Endodermal cell (in vitro differentiated cells): ENCODE measurements at regions not wholly inside any gene's neighbourhood (a gene's known extent, or its start where the extent isn't known, plus 50 kb on each side); places are given as distances from the start of the nearest gene placed in this dataset.

Experiments
- DNase-seq: peaks from one replicate; pipeline ENCODE4 v3.0.0-alpha.2; 2017
- H3K27ac ChIP-seq: 2 replicates; pipeline ENCODE4 v1.5.1; 2013; ENCODE audit warnings: mild to moderate bottlenecking, low read depth, low read length, moderate library complexity
- H3K27me3 ChIP-seq: 2 replicates; pipeline ENCODE4 v1.6.1; 2013; ENCODE audit warnings: mild to moderate bottlenecking, low read length, moderate library complexity; ENCODE audit not compliant: insufficient read depth, control insufficient read depth, poor library complexity, severe bottlenecking
- H3K36me3 ChIP-seq: 2 replicates; pipeline ENCODE4 v1.7.0; 2013; ENCODE audit warnings: mild to moderate bottlenecking, low read length, moderate library complexity; ENCODE audit not compliant: control insufficient read depth, insufficient read depth
- H3K4me1 ChIP-seq: one replicate; pipeline ENCODE4 v1.7.0; 2013; ENCODE audit warnings: low read length; ENCODE audit not compliant: control insufficient read depth, insufficient read depth
- H3K4me3 ChIP-seq: 2 replicates; pipeline ENCODE4 v1.5.1; 2013; ENCODE audit warnings: mild to moderate bottlenecking, low read length, moderate library complexity
- H3K9ac ChIP-seq: 2 replicates; pipeline ENCODE4 v1.6.1; 2013; ENCODE audit warnings: mild to moderate bottlenecking, low read length, moderate library complexity; ENCODE audit not compliant: poor library complexity, severe bottlenecking; ENCODE audit errors: extremely low read depth
- H3K9me3 ChIP-seq: 2 replicates; pipeline ENCODE4 v1.6.1; 2013; ENCODE audit warnings: mild to moderate bottlenecking, low read length, moderate library complexity; ENCODE audit not compliant: control insufficient read depth
- H3K27ac Mint-ChIP-seq: 2 replicates; pipeline ENCODE4 v1.8.0; 2020; ENCODE audit warnings: mixed read lengths
- H3K27me3 Mint-ChIP-seq: 2 replicates; pipeline ENCODE4 v1.8.0; 2021; ENCODE audit warnings: mild to moderate bottlenecking, mixed read lengths; ENCODE audit not compliant: insufficient read depth
- H3K36me3 Mint-ChIP-seq: 2 replicates; pipeline ENCODE4 v1.8.0; 2020; ENCODE audit warnings: low read depth, mixed read lengths
- H3K4me1 Mint-ChIP-seq: 2 replicates; pipeline ENCODE4 v1.8.0; 2020; ENCODE audit warnings: mixed read lengths
- H3K4me3 Mint-ChIP-seq: 2 replicates; pipeline ENCODE4 v1.8.0; 2020; ENCODE audit warnings: mild to moderate bottlenecking, moderate library complexity, mixed read lengths
- H3K9me3 Mint-ChIP-seq: 2 replicates; pipeline ENCODE4 v1.8.0; 2020; ENCODE audit warnings: mild to moderate bottlenecking, mixed read lengths
- CTCF ChIP-seq: fragments of 200-600 bp; sonication (generic); conservative IDR thresholded peaks from 2 replicates; pipeline ENCODE4 v1.5.0; 2021; ENCODE audit warnings: antibody characterized with exemption, mild to moderate bottlenecking
- WGBS, 2 experiments: methylation state at CpG; one replicate each; pipeline versions ENCODE4 v1.1.5 to v1.1.7; 2013; ENCODE audit warnings: missing lambda C conversion rate in 2 of 2, mixed read lengths in 1 of 2; ENCODE audit not compliant: insufficient coverage in 1 of 2, insufficient read length in 1 of 2; 5-methylcytosine and 5-hydroxymethylcytosine counted together

- H3K27ac Mint-ChIP-seq = no peak overlapping the region
- H3K36me3 Mint-ChIP-seq = no peaks in the 10 kb centered on the region
Observed at GRCh38 chr4:114400531-114400930, 198.1 kb upstream of the UGT8 start.

DNA sequence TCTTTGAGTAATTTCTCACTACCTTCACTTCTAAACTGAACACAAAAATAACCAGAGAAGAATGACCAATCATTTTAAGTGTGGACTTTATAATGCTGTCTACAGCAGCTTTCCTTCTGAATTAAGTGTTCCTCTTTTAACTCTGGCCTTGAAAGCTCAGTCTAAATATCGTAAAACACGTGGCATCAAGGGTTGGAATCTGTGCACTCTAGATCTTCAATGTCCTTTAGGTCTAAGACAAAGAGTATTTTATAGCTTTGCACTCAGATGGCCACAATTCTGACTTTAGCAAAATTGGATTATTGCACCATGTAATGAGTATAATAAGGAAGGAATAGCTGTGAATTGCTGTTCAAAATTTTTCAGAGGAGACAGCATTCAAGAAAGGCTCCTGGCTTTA is 197.1 kb upstream of the UGT8 start:
- 90 to 99% methylated on average over 2 of the region's 2 CpGs for WGBS, 2 experiments
- Mint-ChIP-seq H3K9me3 (peaks cover 3% of the 10 kb centered on the region), H3K4me1 (peaks cover 17% of the 10 kb centered on the region), H3K36me3 (no peaks in the 10 kb centered on the region), H3K27ac (no peak overlapping the region), H3K4me3 (no peak overlapping the region), H3K27me3 (no peaks in the 10 kb centered on the region)
- Histone ChIP-seq H3K27me3 (no peaks in the 10 kb centered on the region), H3K27ac (no peak overlapping the region), H3K9ac (no peak overlapping the region), H3K4me3 (no peak overlapping the region), H3K4me1 (peaks cover 3% of the 10 kb centered on the region), H3K9me3 (no peaks in the 10 kb centered on the region), H3K36me3 (no peaks in the 10 kb centered on the region)
- no peak for TF ChIP-seq CTCF
- DNase-seq = no peak

More at GRCh38 chr4:114400531-114400930, 198.1 kb upstream of the UGT8 start:
- peaks cover 3% of the 10 kb centered on the region for H3K4me1 ChIP-seq
- Mint-ChIP-seq H3K4me3 (no peak overlapping the region), H3K9me3 (peaks cover 3% of the 10 kb centered on the region), H3K27me3 (no peaks in the 10 kb centered on the region), H3K4me1 (peaks cover 17% of the 10 kb centered on the region)
- no peaks in the 10 kb centered on the region for H3K36me3 ChIP-seq
- no peaks in the 10 kb centered on the region for H3K9me3 ChIP-seq
- DNase-seq = no peak
- no peak overlapping the region for H3K27ac ChIP-seq
- H3K4me3 ChIP-seq = no peak overlapping the region
- no peak for TF ChIP-seq CTCF
- H3K9ac ChIP-seq = no peak overlapping the region
- H3K27me3 ChIP-seq = no peaks in the 10 kb centered on the region
- WGBS, 2 experiments = no CpG with 5 or more reads among the region's 1 CpG

- no peak overlapping the region for H3K27ac ChIP-seq
- no peak overlapping the region for H3K4me3 ChIP-seq
- Mint-ChIP-seq H3K4me1 (peaks cover 1% of the 10 kb centered on the region), H3K27me3 (peaks cover 1% of the 10 kb centered on the region), H3K9me3 (peaks cover 22% of the 10 kb centered on the region), H3K36me3 (peaks cover 7% of the 10 kb centered on the region), H3K27ac (no peak overlapping the region), H3K4me3 (no peak overlapping the region)
- no peaks in the 10 kb centered on the region for H3K27me3 ChIP-seq
- H3K9me3 ChIP-seq = peaks cover 5% of the 10 kb centered on the region
- whole genome bisulfite sequencing, 2 experiments = no CpG with 5 or more reads among the region's 1 CpG
- H3K9ac ChIP-seq = no peak overlapping the region
- no peaks in the 10 kb centered on the region for H3K4me1 ChIP-seq
- no peaks in the 10 kb centered on the region for H3K36me3 ChIP-seq
- peak; percentile 78 for TF ChIP-seq CTCF
- no peak for DNase-seq
Observed at GRCh38 chr4:114417214-114417613, 181.4 kb upstream of the UGT8 start.
